ENCODE measurements at regions not wholly inside any gene's neighbourhood (a gene's known extent, or its start where the extent isn't known, plus 50 kb on each side); places are given as distances from the start of the nearest gene placed in this dataset.

GRCh38 chr9:86747711-86748110, 199.6 kb downstream of the GAS1 start:
- no peak overlapping the region for H3K9ac ChIP-seq (ENCODE audit: low read depth, low read length, poor library complexity, severe bottlenecking)
- H3F3A ChIP-seq (ENCODE audit: low read depth): no peaks in the 10 kb centered on the region
- no peaks in the 10 kb centered on the region for H3K9me3 ChIP-seq (ENCODE audit: insufficient read depth, low read depth, low read length)
- no peaks in the 10 kb centered on the region for H3K79me2 ChIP-seq (ENCODE audit: insufficient read depth, low read length)
- no peak overlapping the region for H3K4me3 ChIP-seq (ENCODE audit: low read length, poor library complexity, severe bottlenecking)
- H3K4me2 ChIP-seq (ENCODE audit: low read depth, low read length, poor library complexity, severe bottlenecking): no peak overlapping the region
- no peaks in the 10 kb centered on the region for H3K4me1 ChIP-seq (ENCODE audit: insufficient read depth, low read length, poor library complexity, severe bottlenecking)
- H2AFZ ChIP-seq (ENCODE audit: low read length): no peak overlapping the region
- H3K27me3 ChIP-seq (ENCODE audit: insufficient read depth, low read length, poor library complexity, severe bottlenecking): no peaks in the 10 kb centered on the region
- H4K20me1 ChIP-seq (ENCODE audit: insufficient read depth, low read length, poor library complexity, severe bottlenecking): no peaks in the 10 kb centered on the region
- H3K36me3 ChIP-seq (ENCODE audit: insufficient read depth, low read length): no peaks in the 10 kb centered on the region
- H3K9me2 ChIP-seq (replicated peaks; ENCODE audit: low read depth, low read length): no peaks in the 10 kb centered on the region
- TF ChIP-seq EZH2phosphoT487 (IDR thresholded peaks at IDR 0.05; ENCODE audit: borderline replicate concordance): no peak
- no peak for TF ChIP-seq CTCF (conservative IDR thresholded peaks at IDR 0.05; ENCODE audit: low read length)

GRCh38 chr9:86741311-86742208, 205.7 kb downstream of the GAS1 start:
- Histone ChIP-seq H3K36me3 (ENCODE audit: insufficient read depth, low read length) (no peaks in the 10 kb centered on the region), H3F3A (ENCODE audit: low read depth) (no peaks in the 10 kb centered on the region), H3K4me1 (ENCODE audit: insufficient read depth, low read length, poor library complexity, severe bottlenecking) (no peaks in the 10 kb centered on the region), H3K9me2 (replicated peaks; ENCODE audit: low read depth, low read length) (no peaks in the 10 kb centered on the region), H4K20me1 (ENCODE audit: insufficient read depth, low read length, poor library complexity, severe bottlenecking) (no peaks in the 10 kb centered on the region), H3K27me3 (ENCODE audit: insufficient read depth, low read length, poor library complexity, severe bottlenecking) (no peaks in the 10 kb centered on the region), H2AFZ (ENCODE audit: low read length) (no peak overlapping the region), H3K4me3 (ENCODE audit: low read length, poor library complexity, severe bottlenecking) (no peak overlapping the region), H3K9ac (ENCODE audit: low read depth, low read length, poor library complexity, severe bottlenecking) (no peak overlapping the region), H3K9me3 (ENCODE audit: insufficient read depth, low read depth, low read length) (no peaks in the 10 kb centered on the region), H3K4me2 (ENCODE audit: low read depth, low read length, poor library complexity, severe bottlenecking) (no peak overlapping the region), H3K79me2 (ENCODE audit: insufficient read depth, low read length) (no peaks in the 10 kb centered on the region)
- TF ChIP-seq CTCF (conservative IDR thresholded peaks at IDR 0.05; ENCODE audit: low read length): no peak
- TF ChIP-seq EZH2phosphoT487 (IDR thresholded peaks at IDR 0.05; ENCODE audit: borderline replicate concordance): no peak

GRCh38 chr9:86735772-86736458, 211.4 kb downstream of the GAS1 start:
- H3K9me2 ChIP-seq (replicated peaks; ENCODE audit: low read depth, low read length): no peaks in the 10 kb centered on the region
- H3K4me2 ChIP-seq (ENCODE audit: low read depth, low read length, poor library complexity, severe bottlenecking): no peak overlapping the region
- no peaks in the 10 kb centered on the region for H3K79me2 ChIP-seq (ENCODE audit: insufficient read depth, low read length)
- H3K36me3 ChIP-seq (ENCODE audit: insufficient read depth, low read length): no peaks in the 10 kb centered on the region
- H3K9me3 ChIP-seq (ENCODE audit: insufficient read depth, low read depth, low read length): no peaks in the 10 kb centered on the region
- no peak overlapping the region for H2AFZ ChIP-seq (ENCODE audit: low read length)
- no peak overlapping the region for H3K9ac ChIP-seq (ENCODE audit: low read depth, low read length, poor library complexity, severe bottlenecking)
- H3K4me3 ChIP-seq (ENCODE audit: low read length, poor library complexity, severe bottlenecking): no peak overlapping the region
- no peak for TF ChIP-seq EZH2phosphoT487 (IDR thresholded peaks at IDR 0.05; ENCODE audit: borderline replicate concordance)
- no peak for TF ChIP-seq CTCF (conservative IDR thresholded peaks at IDR 0.05; ENCODE audit: low read length)
- H3K4me1 ChIP-seq (ENCODE audit: insufficient read depth, low read length, poor library complexity, severe bottlenecking): no peaks in the 10 kb centered on the region
- H4K20me1 ChIP-seq (ENCODE audit: insufficient read depth, low read length, poor library complexity, severe bottlenecking): no peaks in the 10 kb centered on the region
- H3K27me3 ChIP-seq (ENCODE audit: insufficient read depth, low read length, poor library complexity, severe bottlenecking): no peaks in the 10 kb centered on the region
- no peaks in the 10 kb centered on the region for H3F3A ChIP-seq (ENCODE audit: low read depth)

Measured in Loucy (cell line).